DND-41 (cell line): ENCODE measurements at regions not wholly inside any gene's neighbourhood (a gene's known extent, or its start where the extent isn't known, plus 50 kb on each side); places are given as distances from the start of the nearest gene placed in this dataset.

Experiments
- EZH2 ChIP-seq: IDR thresholded peaks from 3 replicates; pipeline ENCODE4 v1.6.1; 2012; ENCODE audit warnings: borderline replicate concordance, low read depth, mild to moderate bottlenecking, moderate library complexity, low read length, inconsistent platforms; ENCODE audit not compliant: severe bottlenecking
- TF ChIP-seq, protein P1 (sequence below): IDR thresholded peaks from 2 replicates; pipeline ENCODE4 v1.5.1; 2012; ENCODE audit warnings: borderline replicate concordance, low read length, moderate library complexity, mild to moderate bottlenecking; ENCODE audit not compliant: poor library complexity, severe bottlenecking; ENCODE audit errors: extremely low read depth

- TF ChIP-seq, protein P1, sequence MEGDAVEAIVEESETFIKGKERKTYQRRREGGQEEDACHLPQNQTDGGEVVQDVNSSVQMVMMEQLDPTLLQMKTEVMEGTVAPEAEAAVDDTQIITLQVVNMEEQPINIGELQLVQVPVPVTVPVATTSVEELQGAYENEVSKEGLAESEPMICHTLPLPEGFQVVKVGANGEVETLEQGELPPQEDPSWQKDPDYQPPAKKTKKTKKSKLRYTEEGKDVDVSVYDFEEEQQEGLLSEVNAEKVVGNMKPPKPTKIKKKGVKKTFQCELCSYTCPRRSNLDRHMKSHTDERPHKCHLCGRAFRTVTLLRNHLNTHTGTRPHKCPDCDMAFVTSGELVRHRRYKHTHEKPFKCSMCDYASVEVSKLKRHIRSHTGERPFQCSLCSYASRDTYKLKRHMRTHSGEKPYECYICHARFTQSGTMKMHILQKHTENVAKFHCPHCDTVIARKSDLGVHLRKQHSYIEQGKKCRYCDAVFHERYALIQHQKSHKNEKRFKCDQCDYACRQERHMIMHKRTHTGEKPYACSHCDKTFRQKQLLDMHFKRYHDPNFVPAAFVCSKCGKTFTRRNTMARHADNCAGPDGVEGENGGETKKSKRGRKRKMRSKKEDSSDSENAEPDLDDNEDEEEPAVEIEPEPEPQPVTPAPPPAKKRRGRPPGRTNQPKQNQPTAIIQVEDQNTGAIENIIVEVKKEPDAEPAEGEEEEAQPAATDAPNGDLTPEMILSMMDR: no peak
- no peak for TF ChIP-seq EZH2
Measured at GRCh38 chr3:36065321-36065720, 315.0 kb upstream of the STAC start.
